Nephron (organoid): ENCODE measurements at regions not wholly inside any gene's neighbourhood (a gene's known extent, or its start where the extent isn't known, plus 50 kb on each side); places are given as distances from the start of the nearest gene placed in this dataset.

Experiments
- H3K27ac Mint-ChIP-seq, 3 experiments: 2 replicates each; pipeline ENCODE4 v1.8.0; 2020; ENCODE audit warnings: mixed read lengths in 3 of 3, mild to moderate bottlenecking in 2 of 3, moderate library complexity in 1 of 3
- H3K27me3 Mint-ChIP-seq: 2 replicates; pipeline ENCODE4 v1.8.0; 2021; ENCODE audit warnings: low read depth, mild to moderate bottlenecking, moderate library complexity, mixed read lengths
- H3K36me3 Mint-ChIP-seq: 2 replicates; pipeline ENCODE4 v1.8.0; 2020; ENCODE audit warnings: low read depth, mixed read lengths
- H3K4me1 Mint-ChIP-seq: 2 replicates; pipeline ENCODE4 v1.8.0; 2020; ENCODE audit warnings: mixed read lengths
- H3K4me3 Mint-ChIP-seq, 3 experiments: 2 replicates each; pipeline ENCODE4 v1.8.0; 2020; ENCODE audit warnings: mild to moderate bottlenecking in 3 of 3, mixed read lengths in 3 of 3, moderate library complexity in 2 of 3
- H3K9me3 Mint-ChIP-seq: 2 replicates; pipeline ENCODE4 v1.8.0; 2020; ENCODE audit warnings: mixed read lengths
- CTCF ChIP-seq, 3 experiments: fragments of 200-600 bp; sonication (generic); IDR thresholded peaks; one replicate each; pipeline ENCODE4 v1.5.0; 2021; ENCODE audit warnings: antibody characterized with exemption in 3 of 3; ENCODE audit not compliant: unreplicated experiment in 3 of 3

- no peaks in the 10 kb centered on the region for H3K27me3 Mint-ChIP-seq
- no peaks in the 10 kb centered on the region for H3K9me3 Mint-ChIP-seq
- H3K36me3 Mint-ChIP-seq, result no peaks in the 10 kb centered on the region
- H3K27ac Mint-ChIP-seq, result no peak overlapping the region
- H3K4me3 Mint-ChIP-seq, result no peak overlapping the region
- no peak for TF ChIP-seq CTCF (IDR thresholded peaks at IDR 0.05; ENCODE audit: unreplicated experiment in 3 of 3)
- no peaks in the 10 kb centered on the region for H3K4me1 Mint-ChIP-seq
Observed at GRCh38 chr1:188363943-188364342, 1535.2 kb downstream of the PLA2G4A start.

- Mint-ChIP-seq H3K36me3 (no peaks in the 10 kb centered on the region), H3K27me3 (no peaks in the 10 kb centered on the region), H3K4me3 (no peak overlapping the region), H3K4me1 (no peaks in the 10 kb centered on the region), H3K9me3 (no peaks in the 10 kb centered on the region), H3K27ac (no peak overlapping the region)
- no peak for TF ChIP-seq CTCF (IDR thresholded peaks at IDR 0.05; ENCODE audit: unreplicated experiment in 3 of 3)
Observed at GRCh38 chr1:188364927-188365449, 1536.2 kb downstream of the PLA2G4A start.

GRCh38 chr1:188365874-188366273 is 1537.1 kb downstream of the PLA2G4A start:
- Mint-ChIP-seq H3K27me3 (no peaks in the 10 kb centered on the region), H3K9me3 (no peaks in the 10 kb centered on the region), H3K27ac (no peak overlapping the region), H3K4me3 (no peak overlapping the region), H3K4me1 (peaks cover 4% of the 10 kb centered on the region), H3K36me3 (no peaks in the 10 kb centered on the region)
- peak in 1 of 3 experiments; percentile 9 for TF ChIP-seq CTCF (IDR thresholded peaks at IDR 0.05; ENCODE audit: unreplicated experiment in 3 of 3)

- H3K4me1 Mint-ChIP-seq, result peaks cover 4% of the 10 kb centered on the region
- H3K27me3 Mint-ChIP-seq, result no peaks in the 10 kb centered on the region
- H3K36me3 Mint-ChIP-seq, result no peaks in the 10 kb centered on the region
- H3K27ac Mint-ChIP-seq, result no peak overlapping the region
- no peak for TF ChIP-seq CTCF (IDR thresholded peaks at IDR 0.05; ENCODE audit: unreplicated experiment in 3 of 3)
- no peak overlapping the region for H3K4me3 Mint-ChIP-seq
- no peaks in the 10 kb centered on the region for H3K9me3 Mint-ChIP-seq
Observed at GRCh38 chr1:188367661-188368060, 1538.9 kb downstream of the PLA2G4A start.

GRCh38 chr1:188371295-188371806 is 1542.6 kb downstream of the PLA2G4A start:
- TF ChIP-seq CTCF (IDR thresholded peaks at IDR 0.05; ENCODE audit: unreplicated experiment in 3 of 3), result no peak
- Mint-ChIP-seq H3K4me3 (no peak overlapping the region), H3K36me3 (no peaks in the 10 kb centered on the region), H3K4me1 (peaks cover 4% of the 10 kb centered on the region), H3K27ac (no peak overlapping the region), H3K27me3 (no peaks in the 10 kb centered on the region), H3K9me3 (peaks cover 2% of the 10 kb centered on the region)

GRCh38 chr1:188372821-188373220 is 1544.1 kb downstream of the PLA2G4A start:
- H3K4me1 Mint-ChIP-seq, result peaks cover 4% of the 10 kb centered on the region
- H3K9me3 Mint-ChIP-seq, result peaks cover 2% of the 10 kb centered on the region
- TF ChIP-seq CTCF (IDR thresholded peaks at IDR 0.05; ENCODE audit: unreplicated experiment in 3 of 3), result no peak
- H3K27ac Mint-ChIP-seq, result no peak overlapping the region
- H3K36me3 Mint-ChIP-seq, result no peaks in the 10 kb centered on the region
- no peak overlapping the region for H3K4me3 Mint-ChIP-seq
- H3K27me3 Mint-ChIP-seq, result no peaks in the 10 kb centered on the region
